ENCODE measurements at regions not wholly inside any gene's neighbourhood (a gene's known extent, or its start where the extent isn't known, plus 50 kb on each side); places are given as distances from the start of the nearest gene placed in this dataset.

DNA sequence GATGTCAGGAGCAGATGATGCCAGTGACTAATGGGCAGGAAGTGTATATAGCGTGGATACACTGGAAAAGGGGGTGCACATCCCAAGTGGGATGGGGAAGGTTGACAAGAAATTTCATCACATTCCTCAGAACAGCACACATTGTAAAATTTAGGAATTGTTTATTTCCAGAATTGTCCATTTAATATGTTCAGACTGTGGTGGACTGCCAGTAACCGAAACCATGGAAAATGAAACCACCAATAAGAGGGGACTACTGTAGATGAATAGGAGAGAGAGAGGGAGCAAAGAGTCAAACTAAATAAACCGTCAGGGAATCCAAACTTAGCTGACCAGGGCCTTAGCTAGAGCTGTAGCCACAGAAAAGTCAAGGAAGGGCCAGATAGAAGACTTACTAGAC lies 164.4 kb upstream of the PRDM1 start:
- DNase-seq (ENCODE audit: extremely low spot score, insufficient read length, low read depth) (no peak), FAIRE-seq (no peak)

DNA sequence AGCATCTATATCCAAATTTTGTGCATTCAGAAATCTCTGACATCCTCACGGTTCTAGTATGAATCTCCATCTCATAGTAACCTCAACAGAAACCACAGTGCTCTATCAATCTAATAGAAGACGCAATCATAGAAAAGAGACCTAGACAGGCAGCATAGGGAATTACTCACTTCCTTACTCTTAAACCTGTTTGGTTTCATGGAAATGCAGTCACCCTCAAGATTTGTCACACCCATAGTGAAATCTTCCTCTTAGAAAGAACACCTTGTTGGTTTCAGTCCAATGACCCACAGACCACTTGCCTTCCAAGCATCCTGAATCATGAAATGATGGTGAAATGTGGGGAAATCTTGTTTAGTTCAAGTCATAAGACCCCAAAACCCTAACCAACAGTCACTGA lies 166.1 kb upstream of the PRDM1 start:
- DNase-seq (ENCODE audit: extremely low spot score, insufficient read length, low read depth), result no peak
- FAIRE-seq, result no peak

- FAIRE-seq (no peak), DNase-seq (ENCODE audit: extremely low spot score, insufficient read length, low read depth) (no peak)
Observed at GRCh38 chr6:105917038-105917695, 169.0 kb upstream of the PRDM1 start.

- FAIRE-seq (no peak), DNase-seq (ENCODE audit: extremely low spot score, insufficient read length, low read depth) (no peak)
Observed at GRCh38 chr6:105911106-105911629, 175.0 kb upstream of the PRDM1 start.

GRCh38 chr6:105909106-105909505 lies 177.0 kb upstream of the PRDM1 start:
- DNase-seq (ENCODE audit: extremely low spot score, insufficient read length, low read depth) (no peak), FAIRE-seq (no peak)

DNA sequence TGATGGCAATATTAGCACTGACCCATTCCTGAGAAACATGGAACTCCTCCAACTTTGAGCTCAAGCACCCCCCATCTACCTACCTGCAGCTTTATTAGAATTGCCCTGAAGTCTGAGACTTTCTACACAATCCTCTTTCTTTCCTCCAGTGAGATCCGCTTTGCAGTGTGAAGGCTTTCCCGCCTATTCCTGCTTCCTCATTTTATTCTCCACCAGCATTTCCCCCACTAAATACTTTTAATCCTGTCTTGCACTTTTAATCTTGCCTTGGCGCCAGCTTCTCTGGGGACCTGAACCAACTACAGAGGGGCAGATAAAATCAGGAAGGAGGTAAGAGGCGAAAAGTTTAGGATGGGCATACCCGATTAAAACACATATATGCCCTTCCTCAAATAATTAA lies 178.1 kb upstream of the PRDM1 start:
- DNase-seq (ENCODE audit: extremely low spot score, insufficient read length, low read depth) (no peak), FAIRE-seq (no peak)

GRCh38 chr6:105907301-105907700 lies 178.8 kb upstream of the PRDM1 start:
- no peak for FAIRE-seq

DNA sequence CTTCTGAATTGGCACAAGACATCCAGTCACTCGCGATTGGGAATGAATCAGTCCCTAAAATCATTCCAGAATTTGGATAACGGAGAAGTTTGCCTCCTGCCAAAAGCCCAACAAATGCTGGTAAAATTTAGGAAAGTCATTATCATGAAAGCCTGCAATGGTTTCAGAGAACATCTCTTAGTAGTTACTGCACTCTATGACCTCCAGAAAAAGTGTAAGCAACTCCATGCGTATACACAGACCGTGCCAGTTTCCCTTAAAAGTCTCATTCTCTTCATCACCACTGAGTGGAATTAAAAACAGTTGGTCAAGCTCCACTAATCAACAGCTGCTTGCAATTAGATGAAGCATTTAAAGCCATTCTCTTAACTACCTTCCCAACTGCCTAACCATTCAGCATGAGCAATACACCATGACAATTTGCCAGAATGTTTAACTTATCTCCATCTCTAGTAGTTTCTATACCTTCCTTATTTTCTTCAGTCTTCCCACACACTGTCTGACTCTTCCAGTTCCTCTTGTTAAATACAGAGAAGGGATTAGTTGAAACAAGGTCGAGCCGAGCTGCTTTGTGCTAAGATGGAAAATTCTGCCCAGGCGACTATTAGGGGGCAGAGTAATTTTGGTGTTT lies 183.6 kb upstream of the PRDM1 start:
- DNase-seq (ENCODE audit: extremely low spot score, insufficient read length, low read depth), result no peak
- no peak for FAIRE-seq

More at GRCh38 chr6:105907301-105907700, 178.8 kb upstream of the PRDM1 start:
- no peak for DNase-seq (ENCODE audit: extremely low spot score, insufficient read length, low read depth)

DNA sequence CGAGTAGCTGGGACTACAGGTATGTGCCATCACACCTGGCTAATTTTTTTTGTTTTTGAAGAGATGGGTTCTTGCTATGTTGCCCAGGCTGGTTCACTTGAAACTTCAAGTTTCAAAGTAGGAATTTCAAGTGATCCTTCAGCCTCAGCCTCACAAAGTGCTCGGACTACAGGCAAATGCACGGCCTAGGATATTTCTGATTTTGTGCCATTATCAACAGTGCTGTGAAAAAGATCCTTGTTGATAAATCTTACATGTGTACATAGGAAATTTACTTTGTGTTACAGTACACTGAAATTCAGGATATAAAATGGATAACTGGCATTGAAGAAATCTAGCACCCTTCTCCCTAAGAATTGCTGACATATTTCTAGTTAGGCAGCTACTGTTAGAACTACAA lies 184.6 kb upstream of the PRDM1 start:
- no peak for DNase-seq (ENCODE audit: extremely low spot score, insufficient read length, low read depth)
- no peak for FAIRE-seq

DNA sequence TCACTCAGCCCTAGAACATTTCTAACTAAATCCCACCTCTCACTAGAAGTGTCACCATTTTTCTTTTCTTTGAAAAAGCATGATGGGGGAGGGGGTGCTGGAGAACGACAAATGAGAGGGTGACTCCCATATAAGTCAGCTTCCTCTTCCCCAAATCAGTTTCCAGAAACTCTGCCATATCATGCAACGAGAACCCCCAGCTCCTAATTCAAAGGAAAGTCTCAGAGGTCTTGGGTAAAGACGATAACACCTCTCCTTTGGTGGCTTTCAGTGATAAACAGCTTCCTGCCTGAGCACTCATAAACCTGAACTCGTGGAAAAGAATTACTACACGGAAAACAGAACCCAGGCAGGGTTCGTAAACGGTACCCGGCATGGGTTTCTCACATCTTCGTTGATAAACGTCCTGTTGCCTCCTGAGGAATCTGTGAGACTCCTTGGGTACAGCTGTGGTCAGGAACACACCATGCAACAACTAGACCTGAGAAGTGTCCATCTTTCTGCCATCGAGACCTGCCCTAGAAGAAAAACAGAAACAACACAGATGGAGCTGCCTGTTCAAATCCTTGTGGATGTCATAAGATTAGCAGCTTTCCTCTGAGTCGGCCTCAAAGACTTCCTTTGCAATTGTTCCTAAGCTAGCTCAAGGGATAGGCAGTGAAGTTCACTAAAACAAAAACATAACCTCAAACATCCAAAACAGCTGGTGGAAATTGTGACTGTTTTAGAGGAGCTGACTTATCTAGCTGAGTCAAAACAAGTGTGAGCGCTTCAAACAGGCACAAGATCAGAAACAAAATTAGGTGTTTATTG lies 185.8 kb upstream of the PRDM1 start:
- FAIRE-seq (peak; percentile 31), DNase-seq (ENCODE audit: extremely low spot score, insufficient read length, low read depth) (no peak)

DNA sequence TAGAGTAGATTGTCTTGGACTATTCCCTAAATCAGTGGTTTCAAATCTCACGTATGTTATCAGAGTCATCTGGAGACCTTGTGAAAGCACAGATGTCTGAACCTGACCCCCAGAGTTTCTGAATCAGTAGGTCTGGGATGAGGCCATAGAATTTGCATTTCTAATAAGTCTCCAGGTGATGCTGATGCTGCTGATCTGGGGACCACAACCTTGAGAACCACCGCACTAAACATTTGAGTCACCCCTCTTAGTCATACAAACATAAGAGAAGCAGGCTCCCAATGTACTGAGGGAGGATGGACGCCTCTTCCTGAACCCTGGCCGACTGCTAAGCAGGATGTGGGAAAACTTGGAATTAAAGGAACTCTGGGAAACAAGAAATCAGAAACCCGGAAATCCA lies 187.8 kb upstream of the PRDM1 start:
- DNase-seq (ENCODE audit: extremely low spot score, insufficient read length, low read depth) (no peak), FAIRE-seq (peak; percentile 67)

- FAIRE-seq (no peak), DNase-seq (ENCODE audit: extremely low spot score, insufficient read length, low read depth) (no peak)
Observed at GRCh38 chr6:105897131-105897530, 189.0 kb upstream of the PRDM1 start.

DNA sequence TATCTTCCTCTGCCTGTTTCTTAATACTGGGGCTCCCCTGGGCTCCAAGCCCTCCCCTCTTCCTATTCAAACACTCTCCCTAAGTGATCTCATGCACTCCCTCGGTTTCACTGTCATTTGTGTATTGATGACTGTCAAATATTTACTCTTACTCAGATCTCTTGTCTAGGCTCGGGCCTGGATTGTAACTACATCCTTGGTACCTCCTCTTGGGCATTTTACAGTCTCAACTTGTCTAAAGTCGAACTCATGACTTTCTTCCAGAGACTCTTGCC lies 189.4 kb upstream of the PRDM1 start:
- FAIRE-seq, result no peak
- no peak for DNase-seq (ENCODE audit: extremely low spot score, insufficient read length, low read depth)

- DNase-seq (ENCODE audit: extremely low spot score, insufficient read length, low read depth) (no peak), FAIRE-seq (peak; percentile 50)
Observed at GRCh38 chr6:105896052-105896820, 189.9 kb upstream of the PRDM1 start.

DNA sequence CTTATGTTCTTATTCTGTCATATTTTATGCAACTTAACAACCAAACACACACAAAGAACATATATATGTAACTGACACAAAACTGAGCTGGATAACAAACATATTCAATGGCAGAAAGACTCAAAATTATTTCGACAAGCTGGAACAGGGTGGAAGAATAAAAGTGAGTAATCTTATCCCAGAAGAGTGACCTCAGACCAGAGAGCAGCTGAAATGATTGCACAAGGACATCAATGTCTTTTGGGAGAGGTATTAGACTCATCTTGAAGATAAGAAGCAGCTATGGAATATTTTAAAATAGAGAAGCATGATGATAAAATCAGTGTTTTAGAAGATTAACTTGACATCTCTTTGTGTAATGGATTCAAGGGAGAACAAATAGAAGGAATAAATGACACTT lies 191.6 kb upstream of the PRDM1 start:
- no peak for FAIRE-seq

DNA sequence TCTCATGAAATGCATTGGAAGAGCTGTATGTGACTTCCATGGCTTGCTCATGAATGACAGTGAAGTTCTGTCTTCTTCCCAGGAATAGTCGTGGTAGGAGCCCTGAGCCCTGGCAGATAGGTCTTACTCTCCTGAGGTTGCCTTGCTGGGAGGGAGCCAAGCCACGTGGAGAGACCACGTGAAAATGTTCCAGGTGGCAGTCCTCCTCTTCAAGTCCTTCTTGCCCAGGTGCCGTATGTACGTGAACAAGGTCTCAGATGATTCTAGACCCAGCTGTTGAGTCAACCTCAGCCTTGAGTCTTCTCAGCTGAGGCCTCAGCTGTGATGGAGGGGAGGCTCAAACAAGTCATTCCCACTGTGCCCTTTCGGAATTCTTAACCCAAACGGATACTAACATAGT lies 192.4 kb upstream of the PRDM1 start:
- no peak for DNase-seq (ENCODE audit: extremely low spot score, insufficient read length, low read depth)
- FAIRE-seq, result peak; percentile 41

More for the DNA sequence above, 191.6 kb upstream of the PRDM1 start:
- no peak for DNase-seq (ENCODE audit: extremely low spot score, insufficient read length, low read depth)

- FAIRE-seq (peak; percentile 85), DNase-seq (ENCODE audit: extremely low spot score, insufficient read length, low read depth) (peak; percentile 38)
Observed at GRCh38 chr6:105892577-105893262, 193.4 kb upstream of the PRDM1 start.

GRCh38 chr6:105890521-105891244 lies 195.5 kb upstream of the PRDM1 start:
- DNase-seq (ENCODE audit: extremely low spot score, insufficient read length, low read depth) (no peak), FAIRE-seq (no peak)

DNA sequence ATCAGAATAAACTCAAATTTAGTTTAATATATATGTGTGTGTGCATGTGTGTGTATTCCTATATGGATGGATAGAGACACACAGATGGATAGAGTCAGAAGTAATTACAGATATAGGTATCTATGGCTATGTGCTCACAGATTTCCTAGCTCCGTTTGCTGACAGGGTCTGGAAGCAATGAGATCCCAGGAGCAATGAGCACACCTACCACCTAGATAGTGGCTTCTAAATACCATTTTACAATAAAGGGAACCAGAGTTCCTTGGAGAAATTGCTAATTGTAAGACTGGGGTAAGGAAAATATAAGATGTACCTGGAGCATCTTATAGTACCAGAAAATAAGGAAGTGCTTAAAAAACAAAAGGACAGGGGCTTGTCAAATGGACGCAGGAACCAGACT lies 196.2 kb upstream of the PRDM1 start:
- DNase-seq (ENCODE audit: extremely low spot score, insufficient read length, low read depth) (no peak), FAIRE-seq (no peak)

All from GM18507 (cell line).